HepG2 (cell line): ENCODE measurements at regions not wholly inside any gene's neighbourhood (a gene's known extent, or its start where the extent isn't known, plus 50 kb on each side); places are given as distances from the start of the nearest gene placed in this dataset.

Experiments used
- AFF4 ChIP-seq: sonication (generic); formaldehyde crosslinking; IDR thresholded peaks from 2 replicates; pipeline ENCODE4 v1.4.0; 2020; ENCODE audit warnings: missing genetic modification reagents
- AGO2 ChIP-seq: fragments of 200-400 bp; formaldehyde crosslinking; optimal IDR thresholded peaks from 2 replicates; pipeline ENCODE3; 2017; ENCODE audit warnings: mild to moderate bottlenecking, low read depth, low read length, moderate library complexity
- ARNT ChIP-seq: fragments of 450-650 bp; IDR thresholded peaks from 2 replicates; pipeline ENCODE4 v1.6.1; 2017
- CCDC6 ChIP-seq: sonication (generic); formaldehyde crosslinking; IDR thresholded peaks from 2 replicates; pipeline ENCODE4 v1.8.1; 2022; ENCODE audit warnings: mild to moderate bottlenecking, missing genetic modification reagents, moderate library complexity
- MXD1 ChIP-seq: sonication (generic); formaldehyde crosslinking; IDR thresholded peaks from 2 replicates; pipeline ENCODE4 v1.4.0; 2020; ENCODE audit warnings: mild to moderate bottlenecking, missing genetic modification reagents
- NFIC ChIP-seq: IDR thresholded peaks from 2 replicates; pipeline ENCODE4 v1.6.1; 2012; ENCODE audit warnings: mild to moderate bottlenecking, low read length, inconsistent platforms
- NFKBIZ ChIP-seq: IDR thresholded peaks from 2 replicates; pipeline ENCODE4 v1.6.1; 2018; ENCODE audit warnings: missing genetic modification reagents, missing compliant biosample characterization
- NR2F1 ChIP-seq, 2 experiments: fragments of 450-650 bp in 1 of 2; formaldehyde crosslinking in 1 of 2; IDR thresholded peaks; 2 replicates each; pipeline versions ENCODE4 v1.5.0 to v1.6.1; 2016 to 2020; ENCODE audit warnings: mild to moderate bottlenecking in 1 of 2, missing compliant biosample characterization in 1 of 2, missing genetic modification reagents in 1 of 2, moderate library complexity in 1 of 2
- NR2F6 ChIP-seq, 2 experiments: IDR thresholded peaks; 2 replicates each; pipeline ENCODE4 v1.6.1; 2016; ENCODE audit warnings: antibody characterized with exemption in 1 of 2, mild to moderate bottlenecking in 1 of 2
- SMAD1 ChIP-seq: sonication (generic); formaldehyde crosslinking; IDR thresholded peaks from 2 replicates; pipeline ENCODE4 v1.4.0; 2020; ENCODE audit warnings: missing genetic modification reagents, low read depth, mild to moderate bottlenecking, borderline replicate concordance
- SNAPC4 ChIP-seq: sonication (generic); formaldehyde crosslinking; IDR thresholded peaks from 2 replicates; pipeline ENCODE4 v1.4.0; 2020; ENCODE audit warnings: mild to moderate bottlenecking, missing genetic modification reagents
- WIZ ChIP-seq: sonication (generic); formaldehyde crosslinking; IDR thresholded peaks from 2 replicates; pipeline ENCODE4 v1.5.1; 2020; ENCODE audit warnings: mild to moderate bottlenecking, missing genetic modification reagents
- ZFP36L2 ChIP-seq: sonication (generic); formaldehyde crosslinking; IDR thresholded peaks from 2 replicates; pipeline ENCODE4 v1.4.0; 2020; ENCODE audit warnings: missing genetic modification reagents
- ZNF280B ChIP-seq: sonication (generic); formaldehyde crosslinking; IDR thresholded peaks from 2 replicates; pipeline ENCODE4 v1.5.0; 2020; ENCODE audit warnings: missing genetic modification reagents, mild to moderate bottlenecking, borderline replicate concordance
- ZNF607 ChIP-seq: sonication (generic); formaldehyde crosslinking; IDR thresholded peaks from 2 replicates; pipeline ENCODE4 v1.5.1; 2020; ENCODE audit warnings: missing genetic modification reagents, mild to moderate bottlenecking, borderline replicate concordance
- ZNF703 ChIP-seq: sonication (generic); formaldehyde crosslinking; IDR thresholded peaks from 2 replicates; pipeline ENCODE4 v1.5.1; 2020; ENCODE audit warnings: missing genetic modification reagents, mild to moderate bottlenecking, moderate library complexity, borderline replicate concordance
- ZNF883 ChIP-seq: sonication (generic); formaldehyde crosslinking; IDR thresholded peaks from 2 replicates; pipeline ENCODE4 v1.5.1; 2020; ENCODE audit warnings: mild to moderate bottlenecking, missing genetic modification reagents; ENCODE audit errors: not compliant biosample characterization
- TF ChIP-seq, protein P1 (sequence below): sonication (generic); formaldehyde crosslinking; conservative IDR thresholded peaks from 2 replicates; pipeline ENCODE4 v1.4.0; 2020; ENCODE audit warnings: missing genetic modification reagents

DNA sequence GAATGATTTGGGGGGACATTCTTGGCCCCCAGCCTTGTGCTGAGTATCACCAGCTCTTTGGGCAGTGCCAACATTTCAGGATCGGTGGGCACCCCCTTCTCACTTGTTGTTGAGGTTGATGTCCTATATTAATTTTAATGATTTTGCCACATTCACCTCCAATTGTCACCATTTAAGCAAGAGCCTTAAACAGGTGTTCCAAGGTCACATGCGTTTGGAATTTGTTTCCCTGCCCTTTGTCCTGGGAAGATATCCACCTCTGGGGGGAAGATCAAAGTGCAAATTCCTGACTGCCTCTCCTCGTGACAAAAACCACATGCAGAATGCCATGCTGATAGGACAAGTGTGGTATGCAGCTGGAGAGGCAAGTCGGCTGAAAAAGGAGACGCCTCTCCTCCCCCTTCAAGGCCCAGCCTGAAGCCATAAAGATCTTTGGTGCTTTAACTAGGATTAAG, 72.5 kb upstream of the ID2 start (continued):
- TF ChIP-seq ZNF703 (peak; percentile 37; the same call in 1 of the 2 replicates), WIZ (CRISPR knock-in tag) (no peak), ZNF607 (CRISPR knock-in tag) (no peak; the same call in 1 of the 2 replicates), CCDC6 (CRISPR knock-in tag) (peak; percentile 69; the same call in 1 of the 2 replicates), NR2F6 (IDR thresholded peaks at IDR 0.05) (peak; percentile 91), NR2F6 (CRISPR knock-in tag; IDR thresholded peaks at IDR 0.05) (peak; percentile 95), NFIC (peak; percentile 90), SMAD1 (CRISPR knock-in tag) (no peak; the same call in 1 of the 2 replicates), NFKBIZ (CRISPR knock-in tag) (peak; percentile 84; the same call in 1 of the 2 replicates), MXD1 (CRISPR knock-in tag) (0 out of 2 replicates have a peak, but pooled peaks have one; percentile 24), AGO2 (no peak), ZFP36L2 (CRISPR knock-in tag) (no peak), NR2F1 (CRISPR knock-in tag; IDR thresholded peaks at IDR 0.05) (peak; percentile 83 to 89), ARNT (no peak), AFF4 (CRISPR knock-in tag) (no peak), SNAPC4 (CRISPR knock-in tag) (no peak), ZNF280B (CRISPR knock-in tag) (no peak), ZNF883 (CRISPR knock-in tag) (no peak)
- TF ChIP-seq, protein P1, sequence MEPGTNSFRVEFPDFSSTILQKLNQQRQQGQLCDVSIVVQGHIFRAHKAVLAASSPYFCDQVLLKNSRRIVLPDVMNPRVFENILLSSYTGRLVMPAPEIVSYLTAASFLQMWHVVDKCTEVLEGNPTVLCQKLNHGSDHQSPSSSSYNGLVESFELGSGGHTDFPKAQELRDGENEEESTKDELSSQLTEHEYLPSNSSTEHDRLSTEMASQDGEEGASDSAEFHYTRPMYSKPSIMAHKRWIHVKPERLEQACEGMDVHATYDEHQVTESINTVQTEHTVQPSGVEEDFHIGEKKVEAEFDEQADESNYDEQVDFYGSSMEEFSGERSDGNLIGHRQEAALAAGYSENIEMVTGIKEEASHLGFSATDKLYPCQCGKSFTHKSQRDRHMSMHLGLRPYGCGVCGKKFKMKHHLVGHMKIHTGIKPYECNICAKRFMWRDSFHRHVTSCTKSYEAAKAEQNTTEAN (CRISPR knock-in tag): peak; percentile 94
